MG63 (cell line): ENCODE measurements at regions not wholly inside any gene's neighbourhood (a gene's known extent, or its start where the extent isn't known, plus 50 kb on each side); places are given as distances from the start of the nearest gene placed in this dataset.
A peak's percentile ranks its signal among the peaks of the same experiment; 100 is the strongest.
"Not testable (repeated sequence)": the region's sequence is repeated elsewhere in the genome, so short reads cannot be mapped to it uniquely, and the experiment has no call there.

Experiments used
- DNase-seq: peaks from one replicate; pipeline ENCODE4 v3.0.0-alpha.2; 2020
- H3K27me3 ChIP-seq: fragments of 250-450 bp; sonication (Bioruptor Pico); 2 replicates; pipeline ENCODE4 v1.5.1; 2020; ENCODE audit warnings: mild to moderate bottlenecking, moderate library complexity
- H3K36me3 ChIP-seq: fragments of 250-450 bp; sonication (Bioruptor Pico); 2 replicates; pipeline ENCODE4 v1.5.1; 2020; ENCODE audit warnings: mild to moderate bottlenecking, moderate library complexity
- H3K4me3 ChIP-seq: fragments of 250-450 bp; sonication (Bioruptor Pico); 2 replicates; pipeline ENCODE4 v1.5.1; 2020; ENCODE audit warnings: mild to moderate bottlenecking, moderate library complexity
- H3K9me3 ChIP-seq: fragments of 250-450 bp; sonication (Bioruptor Pico); 2 replicates; pipeline ENCODE4 v1.5.1; 2020; ENCODE audit warnings: mild to moderate bottlenecking, moderate library complexity

DNA sequence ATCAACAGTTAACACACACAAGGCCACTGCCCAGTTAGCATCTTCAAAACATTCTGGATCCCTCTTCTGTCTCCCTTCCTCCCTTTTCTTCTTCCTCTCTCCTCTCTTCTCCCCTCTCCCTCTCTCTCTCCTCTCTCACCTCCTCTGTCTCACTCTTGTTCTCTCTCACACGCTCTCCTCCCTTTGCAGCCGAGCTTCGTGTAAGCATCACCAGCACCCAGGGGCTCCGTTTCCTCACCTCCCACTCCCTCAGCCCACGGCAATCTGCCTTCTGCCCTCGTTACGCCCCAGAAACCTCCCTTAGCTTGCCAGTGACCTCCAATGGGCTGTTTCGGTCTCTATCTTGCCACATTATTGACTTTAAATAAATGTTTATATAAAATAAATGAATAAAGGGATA lies 147.4 kb downstream of the TEX36 start:
- no peaks in the 10 kb centered on the region for H3K27me3 ChIP-seq

GRCh38 chr10:125534515-125534914 lies 148.4 kb downstream of the TEX36 start:
- Histone ChIP-seq H3K9me3 (no peaks in the 10 kb centered on the region), H3K27me3 (no peaks in the 10 kb centered on the region), H3K4me3 (no peak overlapping the region), H3K36me3 (no peaks in the 10 kb centered on the region)
- DNase-seq: no peak

More for the DNA sequence above, 147.4 kb downstream of the TEX36 start:
- no peak for DNase-seq
- Histone ChIP-seq H3K4me3 (no peak overlapping the region), H3K36me3 (no peaks in the 10 kb centered on the region), H3K9me3 (no peaks in the 10 kb centered on the region)

- Histone ChIP-seq H3K36me3 (no peaks in the 10 kb centered on the region), H3K27me3 (no peaks in the 10 kb centered on the region), H3K9me3 (no peaks in the 10 kb centered on the region), H3K4me3 (no peak overlapping the region)
- DNase-seq: no peak
Measured at GRCh38 chr10:125533866-125534265, 149.1 kb downstream of the TEX36 start.

- Histone ChIP-seq H3K27me3 (no peaks in the 10 kb centered on the region), H3K36me3 (no peaks in the 10 kb centered on the region), H3K4me3 (no peak overlapping the region), H3K9me3 (no peaks in the 10 kb centered on the region)
- DNase-seq: no peak
Measured at GRCh38 chr10:125531465-125531864, 151.5 kb downstream of the TEX36 start.

GRCh38 chr10:125523347-125523746 lies 159.6 kb downstream of the TEX36 start:
- Histone ChIP-seq H3K9me3 (peaks cover 10% of the 10 kb centered on the region; the same call in 1 of the 2 replicates), H3K36me3 (no peaks in the 10 kb centered on the region), H3K27me3 (no peaks in the 10 kb centered on the region; the same call in 1 of the 2 replicates), H3K4me3 (no peak overlapping the region)
- DNase-seq: no peak

GRCh38 chr10:125521721-125522680 lies 161.0 kb downstream of the TEX36 start:
- H3K9me3 ChIP-seq: peaks cover 10% of the 10 kb centered on the region; the same call in 1 of the 2 replicates
- no peaks in the 10 kb centered on the region for H3K36me3 ChIP-seq
- DNase-seq: peak; percentile 53
- H3K4me3 ChIP-seq: no peak overlapping the region
- no peaks in the 10 kb centered on the region; the same call in 1 of the 2 replicates for H3K27me3 ChIP-seq

- no peak overlapping the region for H3K4me3 ChIP-seq
- peaks cover 10% of the 10 kb centered on the region; the same call in 1 of the 2 replicates for H3K9me3 ChIP-seq
- H3K27me3 ChIP-seq: no peaks in the 10 kb centered on the region; the same call in 1 of the 2 replicates
- H3K36me3 ChIP-seq: no peaks in the 10 kb centered on the region
- no peak for DNase-seq
Measured at GRCh38 chr10:125520968-125521367, 162.0 kb downstream of the TEX36 start.

GRCh38 chr10:125518397-125518796 lies 164.6 kb downstream of the TEX36 start:
- DNase-seq, H3K36me3 ChIP-seq, H3K4me3 ChIP-seq, H3K27me3 ChIP-seq: not testable (repeated sequence)
- peaks cover 10% of the 10 kb centered on the region; the same call in 1 of the 2 replicates for H3K9me3 ChIP-seq

- Histone ChIP-seq H3K27me3 (0 out of 2 replicates have a peak, but pooled peaks cover 3% of the 10 kb centered on the region), H3K9me3 (peaks cover 6% of the 10 kb centered on the region; the same call in 1 of the 2 replicates), H3K36me3 (no peaks in the 10 kb centered on the region), H3K4me3 (no peak overlapping the region)
- DNase-seq: no peak
Measured at GRCh38 chr10:125515571-125515970, 167.4 kb downstream of the TEX36 start.

GRCh38 chr10:125514206-125515162 lies 168.5 kb downstream of the TEX36 start:
- peaks cover 4% of the 10 kb centered on the region; the same call in 1 of the 2 replicates for H3K9me3 ChIP-seq
- H3K36me3 ChIP-seq: no peaks in the 10 kb centered on the region
- no peak overlapping the region for H3K4me3 ChIP-seq
- DNase-seq: no peak
- 0 out of 2 replicates have a peak, but pooled peaks cover 3% of the 10 kb centered on the region for H3K27me3 ChIP-seq

DNA sequence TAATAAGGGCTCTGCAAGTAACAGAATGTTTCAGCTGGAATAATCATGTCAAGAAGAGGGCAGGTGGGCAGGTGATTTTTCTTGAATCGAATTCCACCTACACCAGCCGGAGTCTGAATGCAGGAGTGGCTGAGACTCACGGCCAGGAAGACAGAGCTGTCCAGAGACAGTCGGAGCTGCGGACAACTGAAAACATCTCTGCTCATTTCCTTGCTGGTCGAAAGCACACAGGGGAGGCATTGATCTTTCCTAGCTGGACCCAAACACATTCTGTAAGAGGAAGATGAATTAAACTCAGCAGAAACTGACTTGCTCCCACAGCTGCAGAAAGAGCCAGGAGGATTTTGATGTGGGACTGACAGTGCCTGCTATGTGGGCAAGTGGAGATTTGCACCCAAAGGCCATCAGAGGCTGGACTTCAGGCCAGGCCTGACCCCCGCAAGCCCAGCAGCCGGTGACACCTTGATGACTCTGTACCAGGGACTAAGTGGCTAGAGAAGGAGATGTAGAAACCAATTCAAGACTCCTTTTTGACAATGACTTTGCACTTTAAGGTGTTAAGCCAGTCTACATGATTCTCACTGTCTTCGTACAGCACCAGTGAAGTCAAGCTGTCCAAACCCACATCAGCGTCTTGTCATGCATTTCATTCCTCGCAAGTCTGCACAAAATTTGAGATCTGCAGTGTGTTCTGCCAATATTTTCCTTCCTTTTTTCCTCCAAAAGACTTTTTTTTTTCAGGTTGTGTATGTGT lies 169.4 kb downstream of the TEX36 start:
- Histone ChIP-seq H3K36me3 (no peaks in the 10 kb centered on the region), H3K27me3 (0 out of 2 replicates have a peak, but pooled peaks cover 3% of the 10 kb centered on the region), H3K4me3 (no peak overlapping the region), H3K9me3 (no peaks in the 10 kb centered on the region)
- DNase-seq: no peak

DNA sequence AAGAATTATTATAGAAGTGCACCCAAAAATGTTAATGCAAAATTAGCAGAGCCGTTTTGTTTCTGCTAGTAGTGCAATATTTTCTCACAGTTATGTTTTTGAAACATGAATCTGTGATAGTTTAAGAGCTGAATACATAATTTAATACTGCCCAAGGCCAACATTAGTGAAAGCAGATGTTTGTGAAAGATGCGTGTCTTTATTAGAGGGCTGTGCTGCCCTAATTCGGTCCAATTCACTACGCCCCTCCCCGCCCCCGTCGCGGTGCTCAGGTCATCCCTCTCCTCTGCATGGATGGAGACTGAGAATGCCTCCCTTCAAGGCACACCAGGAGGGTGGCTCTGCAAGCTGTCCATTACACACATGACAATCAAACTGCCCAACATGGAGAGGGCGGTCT lies 172.0 kb downstream of the TEX36 start:
- DNase-seq: no peak
- Histone ChIP-seq H3K36me3 (no peaks in the 10 kb centered on the region), H3K9me3 (no peaks in the 10 kb centered on the region)

DNA sequence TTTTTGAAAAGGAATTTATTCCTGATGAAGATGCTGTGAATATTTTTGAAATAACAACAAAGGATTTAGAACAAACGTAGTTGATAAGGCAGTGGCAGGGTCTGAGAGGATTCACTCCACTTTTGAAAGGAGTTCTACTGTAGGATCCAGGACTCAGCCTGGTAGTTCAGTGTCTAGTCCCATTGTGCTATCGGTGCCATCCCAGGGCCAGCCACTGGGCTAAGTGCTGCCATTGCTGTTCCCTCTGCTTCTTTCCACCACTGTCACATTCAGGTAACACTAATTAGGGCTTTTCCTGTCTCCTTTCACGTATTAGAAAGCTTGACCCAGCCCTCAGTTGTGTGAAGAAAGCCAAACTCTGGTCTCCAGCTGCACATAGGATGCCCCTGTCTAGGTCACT lies 177.3 kb downstream of the TEX36 start:
- peaks cover 6% of the 10 kb centered on the region; the same call in 1 of the 2 replicates for H3K27me3 ChIP-seq
- H3K4me3 ChIP-seq: no peak overlapping the region
- H3K36me3 ChIP-seq: no peaks in the 10 kb centered on the region
- no peaks in the 10 kb centered on the region for H3K9me3 ChIP-seq
- DNase-seq: no peak

More for the DNA sequence above, 172.0 kb downstream of the TEX36 start:
- H3K4me3 ChIP-seq: no peak overlapping the region
- 0 out of 2 replicates have a peak, but pooled peaks cover 3% of the 10 kb centered on the region for H3K27me3 ChIP-seq

DNA sequence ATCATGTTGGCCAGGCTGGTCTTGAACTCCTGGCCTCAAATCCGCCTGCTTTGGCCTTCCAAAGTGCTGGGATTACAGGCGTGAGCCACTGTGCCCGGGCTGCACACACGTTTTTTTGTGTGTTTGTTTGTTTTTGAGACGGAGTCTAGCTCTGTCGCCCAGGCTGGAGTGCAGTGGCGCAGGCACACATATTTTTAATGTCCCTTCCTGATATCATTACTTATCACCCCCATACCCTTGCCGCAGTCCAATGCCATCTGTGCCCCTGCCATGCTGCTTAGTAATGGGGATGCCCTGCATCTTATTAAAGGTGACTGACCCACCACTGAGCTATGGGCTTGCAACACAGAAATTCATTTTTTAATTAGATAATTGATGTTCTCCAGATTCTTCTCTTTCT lies 180.7 kb downstream of the TEX36 start:
- Histone ChIP-seq H3K4me3 (no peak overlapping the region), H3K9me3 (no peaks in the 10 kb centered on the region), H3K27me3 (peaks cover 7% of the 10 kb centered on the region; the same call in 1 of the 2 replicates), H3K36me3 (no peaks in the 10 kb centered on the region)
- no peak for DNase-seq

GRCh38 chr10:125495386-125495785 lies 187.6 kb downstream of the TEX36 start:
- DNase-seq: no peak
- H3K36me3 ChIP-seq: no peaks in the 10 kb centered on the region
- no peaks in the 10 kb centered on the region for H3K9me3 ChIP-seq
- H3K27me3 ChIP-seq: peaks cover 10% of the 10 kb centered on the region; the same call in 1 of the 2 replicates
- no peak overlapping the region for H3K4me3 ChIP-seq
